ENCODE measurements at regions not wholly inside any gene's neighbourhood (a gene's known extent, or its start where the extent isn't known, plus 50 kb on each side); places are given as distances from the start of the nearest gene placed in this dataset.

- Histone ChIP-seq H3K36me3 (peaks cover 0 to 11% (median 0%) of the 10 kb centered on the region in 9 donors), H3K4me3 (no peak overlapping the region), H3K27ac (no peak overlapping the region), H3K27me3 (no peaks in the 10 kb centered on the region), H3K4me1 (peaks cover 0 to 7% (median 0%) of the 10 kb centered on the region in 9 donors), H3K9me3 (no peaks in the 10 kb centered on the region)
- intact Hi-C loops (cut with DNase I), result no loop called here
- TF ChIP-seq CTCF (IDR thresholded peaks at IDR 0.05), result no peak
- ATAC-seq (no peak), DNase-seq (no peak)
- WGBS, 2 donors, result 97 to 98% methylated on average over 4 of the region's 4 CpGs
These were observed 58.5 kb upstream of the LRIG2 start for GRCh38 chr1:113014508-113014907.

GRCh38 chr1:113018911-113019310 is 54.1 kb upstream of the LRIG2 start:
- Histone ChIP-seq H3K4me1 (peaks cover 0 to 7% (median 0%) of the 10 kb centered on the region in 9 donors), H3K27me3 (no peaks in the 10 kb centered on the region), H3K27ac (no peak overlapping the region), H3K36me3 (peaks cover 0 to 2% (median 0%) of the 10 kb centered on the region in 9 donors), H3K4me3 (no peak overlapping the region), H3K9me3 (no peaks in the 10 kb centered on the region)
- ATAC-seq (no peak), DNase-seq (no peak)
- no peak for TF ChIP-seq CTCF (IDR thresholded peaks at IDR 0.05)
- intact Hi-C loops (cut with DNase I), result no loop called here
- 96 to 98% methylated on average over 1 of the region's 1 CpG for WGBS, 2 donors

GRCh38 chr1:113021430-113022085 is 51.4 kb upstream of the LRIG2 start:
- Histone ChIP-seq H3K27ac (peak overlapping the region in 4 of 10 donors; percentile 1 to 35 (median 28)), H3K27me3 (no peaks in the 10 kb centered on the region), H3K4me3 (no peak overlapping the region), H3K9me3 (no peaks in the 10 kb centered on the region), H3K4me1 (peaks cover 0 to 7% (median 0%) of the 10 kb centered on the region in 9 donors), H3K36me3 (no peaks in the 10 kb centered on the region)
- intact Hi-C loops (cut with DNase I), result loop anchor here in 5 of 10 donors (10.0 kb wide), 2 partner anchors 57 to 67 kb away; partner anchors contain the start of gene SLC16A1 (in 4 of the 5)
- 65 to 67% methylated on average over 7 of the region's 7 CpGs for WGBS, 2 donors
- ATAC-seq, result peak in 4 of 8 donors; percentile 30 to 60 (median 52)
- no peak for DNase-seq
- no peak for TF ChIP-seq CTCF (IDR thresholded peaks at IDR 0.05)

Measured in heart right ventricle (tissue), 16 donors.